GM10266 (cell line): ENCODE measurements at regions not wholly inside any gene's neighbourhood (a gene's known extent, or its start where the extent isn't known, plus 50 kb on each side); places are given as distances from the start of the nearest gene placed in this dataset.

Source experiments
- DNase-seq: peaks from one replicate; pipeline ENCODE4 v3.0.0; 2012; ENCODE audit errors: extremely low spot score
- TF ChIP-seq, protein P1 (sequence below): IDR thresholded peaks from 2 replicates; pipeline ENCODE4 v1.5.1; 2012; ENCODE audit warnings: mild to moderate bottlenecking, low read depth; ENCODE audit not compliant: control insufficient read depth, insufficient read depth; ENCODE audit errors: missing control alignments

- TF ChIP-seq, protein P1, sequence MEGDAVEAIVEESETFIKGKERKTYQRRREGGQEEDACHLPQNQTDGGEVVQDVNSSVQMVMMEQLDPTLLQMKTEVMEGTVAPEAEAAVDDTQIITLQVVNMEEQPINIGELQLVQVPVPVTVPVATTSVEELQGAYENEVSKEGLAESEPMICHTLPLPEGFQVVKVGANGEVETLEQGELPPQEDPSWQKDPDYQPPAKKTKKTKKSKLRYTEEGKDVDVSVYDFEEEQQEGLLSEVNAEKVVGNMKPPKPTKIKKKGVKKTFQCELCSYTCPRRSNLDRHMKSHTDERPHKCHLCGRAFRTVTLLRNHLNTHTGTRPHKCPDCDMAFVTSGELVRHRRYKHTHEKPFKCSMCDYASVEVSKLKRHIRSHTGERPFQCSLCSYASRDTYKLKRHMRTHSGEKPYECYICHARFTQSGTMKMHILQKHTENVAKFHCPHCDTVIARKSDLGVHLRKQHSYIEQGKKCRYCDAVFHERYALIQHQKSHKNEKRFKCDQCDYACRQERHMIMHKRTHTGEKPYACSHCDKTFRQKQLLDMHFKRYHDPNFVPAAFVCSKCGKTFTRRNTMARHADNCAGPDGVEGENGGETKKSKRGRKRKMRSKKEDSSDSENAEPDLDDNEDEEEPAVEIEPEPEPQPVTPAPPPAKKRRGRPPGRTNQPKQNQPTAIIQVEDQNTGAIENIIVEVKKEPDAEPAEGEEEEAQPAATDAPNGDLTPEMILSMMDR = no peak
- no peak for DNase-seq
Observed at GRCh38 chr21:36555199-36555800, 75.4 kb upstream of the CLDN14 start.

- DNase-seq = no peak
- TF ChIP-seq, protein P1 = no peak
Observed at GRCh38 chr21:36557316-36557715, 77.4 kb upstream of the CLDN14 start.

DNA sequence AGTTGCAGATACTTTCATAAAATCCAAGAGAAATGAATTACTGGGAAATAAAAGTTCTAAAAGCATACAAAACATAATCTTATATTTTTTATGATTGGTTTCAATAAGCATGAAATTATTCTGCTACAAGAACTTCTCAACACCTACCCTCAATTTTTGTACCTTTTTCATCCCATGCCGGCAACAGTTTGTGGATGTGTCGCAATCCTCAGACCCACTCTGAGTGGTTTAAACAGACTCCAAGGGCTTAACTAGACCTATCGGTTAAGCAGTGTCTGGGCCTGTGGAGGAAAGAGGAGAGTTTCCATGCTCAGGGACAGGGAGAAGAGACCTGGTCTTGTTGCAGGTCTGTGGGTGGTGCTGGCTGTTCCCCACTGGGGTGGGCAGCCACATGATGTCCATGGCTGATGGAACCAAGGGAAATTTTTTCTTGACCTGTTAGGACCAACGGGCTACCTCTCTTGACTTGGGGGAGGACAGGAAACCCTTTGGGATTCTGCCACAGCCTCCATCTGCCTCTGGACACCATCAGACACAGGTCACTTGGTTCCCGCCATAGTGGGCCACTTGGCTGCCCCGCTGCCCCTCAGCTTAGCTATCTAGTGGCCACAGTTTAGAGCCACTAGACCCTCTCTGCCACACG, 81.1 kb upstream of the CLDN14 start:
- TF ChIP-seq, protein P1 = no peak
- no peak for DNase-seq

GRCh38 chr21:36563341-36563926, 83.5 kb upstream of the CLDN14 start:
- TF ChIP-seq, protein P1 = no peak

GRCh38 chr21:36564647-36565046, 84.7 kb upstream of the CLDN14 start:
- TF ChIP-seq, protein P1 = no peak
- DNase-seq = no peak

More at GRCh38 chr21:36563341-36563926, 83.5 kb upstream of the CLDN14 start:
- DNase-seq = no peak

- TF ChIP-seq, protein P1 = no peak
- DNase-seq = no peak
Observed at GRCh38 chr21:36565540-36565939, 85.6 kb upstream of the CLDN14 start.

GRCh38 chr21:36566644-36567043, 86.7 kb upstream of the CLDN14 start:
- no peak for DNase-seq

More at GRCh38 chr21:36566644-36567043, 86.7 kb upstream of the CLDN14 start:
- TF ChIP-seq, protein P1 = no peak
